Endothelial cell of umbilical vein (primary cell): ENCODE measurements at regions not wholly inside any gene's neighbourhood (a gene's known extent, or its start where the extent isn't known, plus 50 kb on each side); places are given as distances from the start of the nearest gene placed in this dataset.

Experiments used
- BruUV-seq: library from RNA; stranded (reverse); fragments of 400-500 nt; replicated peaks from 2 replicates; lab custom pipeline; 2021; lab: Mats Ljungman, UMichigan
- CTCF ChIA-PET: fragments of 300-600, 350-600 bp; sonication (Branson Sonifier 250); formaldehyde crosslinking; loops from one replicate; lab custom pipeline; 2021; ENCODE audit warnings: antibody characterized with exemption, inconsistent platforms; lab: Charles Lee
- POLR2A ChIA-PET: fragments of 300-600, 350-600 bp; sonication (Branson Sonifier 250); formaldehyde crosslinking; loops from one replicate; lab custom pipeline; 2021; ENCODE audit warnings: antibody characterized with exemption, inconsistent platforms; lab: Charles Lee
- DNase-seq: peaks from one replicate; pipeline ENCODE4 v3.0.0-alpha.2; 2011; ENCODE audit warnings: low read depth, low spot score
- FAIRE-seq: peaks from 2 replicates; lab custom pipeline; 2011; peaks lifted over from hg19 to GRCh38; lab: Jason Lieb, UNC
- H2AFZ ChIP-seq: 2 replicates; pipeline ENCODE4 v1.6.0; 2012; ENCODE audit warnings: low read depth, low read length, control low read depth, inconsistent platforms
- H3K27ac ChIP-seq: 2 replicates; pipeline ENCODE4 v1.5.1; 2011; ENCODE audit warnings: low read depth, mild to moderate bottlenecking, control low read depth, low read length, moderate library complexity; ENCODE audit not compliant: insufficient read depth
- H3K27me3 ChIP-seq, 2 experiments: 2 replicates each; pipeline versions ENCODE4 v1.6.0 to v1.6.1; 2011; ENCODE audit warnings: low read length in 2 of 2, mixed read lengths in 1 of 2; ENCODE audit not compliant: control insufficient read depth in 2 of 2, insufficient read depth in 2 of 2
- H3K36me3 ChIP-seq, 2 experiments: 2 replicates in 1 of 2; 3 replicates in 1 of 2; pipeline ENCODE4 v1.5.1; 2011; ENCODE audit warnings: low read length in 2 of 2, mild to moderate bottlenecking in 1 of 2, moderate library complexity in 1 of 2; ENCODE audit not compliant: control insufficient read depth in 2 of 2, insufficient read depth in 2 of 2; ENCODE audit errors: extremely low read depth in 1 of 2
- H3K4me1 ChIP-seq: 3 replicates; pipeline ENCODE4 v1.5.1; 2011; ENCODE audit warnings: mild to moderate bottlenecking, low read length; ENCODE audit not compliant: control insufficient read depth, insufficient read depth; ENCODE audit errors: extremely low read depth
- H3K4me2 ChIP-seq: 2 replicates; pipeline ENCODE4 v1.6.1; 2011; ENCODE audit warnings: low read length, control low read depth, mixed read lengths; ENCODE audit not compliant: insufficient read depth
- H3K4me3 ChIP-seq, 3 experiments: fragments of 200-600 bp in 1 of 3; sonication (generic), shearing (Covaris generic) in 1 of 3; replicated peaks in 1 of 3; 2 replicates each; pipeline ENCODE4 v1.5.1; 2011 to 2016; ENCODE audit warnings: control low read depth in 3 of 3, low read length in 3 of 3, mild to moderate bottlenecking in 2 of 3, inconsistent platforms in 1 of 3, low read depth in 1 of 3, moderate library complexity in 1 of 3; ENCODE audit not compliant: insufficient read depth in 1 of 3
- H3K79me2 ChIP-seq: 2 replicates; pipeline ENCODE4 v1.6.0; 2012; ENCODE audit warnings: low read length, inconsistent platforms; ENCODE audit not compliant: control insufficient read depth, insufficient read depth
- H3K9ac ChIP-seq: replicated peaks from 2 replicates; pipeline ENCODE3; 2011; ENCODE audit warnings: low read length, control low read depth; ENCODE audit not compliant: insufficient read depth; ENCODE audit errors: extremely low read depth
- H3K9me1 ChIP-seq: replicated peaks from 3 replicates; pipeline ENCODE4 v1.6.0; 2011; ENCODE audit warnings: mild to moderate bottlenecking, low read length; ENCODE audit not compliant: control insufficient read depth, insufficient read depth; ENCODE audit errors: extremely low read depth
- H3K9me3 ChIP-seq: replicated peaks from 2 replicates; pipeline ENCODE4 v1.5.1; 2012; ENCODE audit warnings: low read length, inconsistent platforms; ENCODE audit not compliant: control insufficient read depth, insufficient read depth
- H4K20me1 ChIP-seq: replicated peaks from 2 replicates; pipeline ENCODE3; 2011; ENCODE audit warnings: mild to moderate bottlenecking, low read length; ENCODE audit not compliant: control insufficient read depth, insufficient read depth; ENCODE audit errors: extremely low read depth
- EZH2 ChIP-seq: IDR thresholded peaks from 2 replicates; pipeline ENCODE4 v1.6.1; 2012; ENCODE audit warnings: borderline replicate concordance, low read depth, mild to moderate bottlenecking, moderate library complexity, low read length, inconsistent platforms; ENCODE audit not compliant: severe bottlenecking
- FOS ChIP-seq: IDR thresholded peaks from 2 replicates; pipeline ENCODE4 v1.6.1; 2011; ENCODE audit warnings: mild to moderate bottlenecking, low read length, moderate library complexity, borderline replicate concordance; ENCODE audit not compliant: insufficient read depth
- GATA2 ChIP-seq: IDR thresholded peaks from 2 replicates; pipeline ENCODE4 v1.7.0; 2011; ENCODE audit warnings: low read depth, mild to moderate bottlenecking, moderate library complexity, mixed read lengths, low read length; ENCODE audit not compliant: insufficient read length, insufficient read depth
- JUN ChIP-seq: IDR thresholded peaks from 2 replicates; pipeline ENCODE4 v1.6.1; 2011; ENCODE audit warnings: borderline replicate concordance, low read depth; ENCODE audit not compliant: insufficient read length, insufficient read depth
- MYC ChIP-seq: IDR thresholded peaks from one replicate; pipeline ENCODE4 v1.6.1; 2011; ENCODE audit warnings: mild to moderate bottlenecking, low read depth, low read length
- POLR2A ChIP-seq: IDR thresholded peaks from 2 replicates; pipeline ENCODE4 v1.6.1; 2012; ENCODE audit warnings: low read depth, mild to moderate bottlenecking, control low read depth, low read length
- POLR2AphosphoS5 ChIP-seq: IDR thresholded peaks from 2 replicates; pipeline ENCODE4 v1.6.1; 2012; ENCODE audit warnings: low read depth, mild to moderate bottlenecking, control low read depth, low read length, moderate library complexity; ENCODE audit not compliant: insufficient read depth
- dilution Hi-C: fragments of 300-500 bp; cut with MboI; formaldehyde crosslinking; loops from one replicate; pipeline ENCODE4 v1.15.0; 2019; ENCODE audit warnings: low sequenced_read_pairs; ENCODE audit not compliant: extremely low pct_ligation_motif_present
- intact Hi-C: fragments of 100-400 bp; cut with micrococcal nuclease; formaldehyde crosslinking; loops from one replicate; pipeline ENCODE4 v1.10.0; 2022
- TF ChIP-seq, protein P1 (sequence below): IDR thresholded peaks from 2 replicates; pipeline ENCODE4 v1.6.1; 2011; ENCODE audit not compliant: insufficient read depth, insufficient read length
- TF ChIP-seq, protein P2 (sequence below), 2 donors: IDR thresholded peaks; 1 replicate in 1 of 2; 2 replicates in 1 of 2; pipeline ENCODE4 v1.5.1; 2011; ENCODE audit warnings: low read length in 2 of 2, mild to moderate bottlenecking in 2 of 2, moderate library complexity in 2 of 2, control low read depth in 1 of 2, inconsistent platforms in 1 of 2, low read depth in 1 of 2; ENCODE audit not compliant: insufficient read depth in 1 of 2; ENCODE audit errors: extremely low read depth in 1 of 2

DNA sequence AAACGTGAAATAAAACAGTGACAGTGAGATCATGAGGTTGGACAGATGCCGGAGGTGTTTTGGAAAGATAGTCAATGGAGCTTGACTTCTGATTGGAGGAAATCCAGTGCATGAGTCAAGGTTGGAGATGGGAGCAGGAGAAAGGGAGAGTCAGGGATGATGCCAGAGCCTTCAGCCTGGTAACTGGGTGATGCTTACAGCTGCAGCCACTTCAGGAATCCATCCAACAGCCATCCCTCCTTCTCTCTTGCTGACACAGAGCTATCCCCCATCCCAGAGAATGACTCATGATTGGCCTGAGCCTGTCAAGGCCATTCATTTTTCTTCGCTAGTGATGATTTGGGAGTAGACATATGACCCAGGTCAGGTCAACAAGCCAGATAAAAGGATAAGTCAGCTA is 112.8 kb downstream of the SAMD5 start:
- Histone ChIP-seq H3K4me2 (no peak overlapping the region), H3K4me1 (peaks cover 3% of the 10 kb centered on the region), H4K20me1 (no peaks in the 10 kb centered on the region), H3K27ac (no peak overlapping the region), H3K9ac (no peak overlapping the region), H3K27me3 (no peaks in the 10 kb centered on the region), H3K9me3 (no peaks in the 10 kb centered on the region), H3K9me1 (no peaks in the 10 kb centered on the region), H3K79me2 (no peaks in the 10 kb centered on the region), H3K36me3 (no peaks in the 10 kb centered on the region), H2AFZ (no peak overlapping the region), H3K4me3 (no peak overlapping the region)
- DNase-seq (no peak), FAIRE-seq (no peak)
- ChIA-PET POLR2A (no interaction called here), CTCF (interaction anchor here (0.9 kb wide), 1 partner anchor 17 kb away, joined by 4 read pairs; no protein-coding TSS in a partner anchor)
- no peak for TF ChIP-seq POLR2AphosphoS5
- dilution Hi-C loops (no loop called here), intact Hi-C loops (no loop called here)
- BruUV-seq = no TSS peak

DNA sequence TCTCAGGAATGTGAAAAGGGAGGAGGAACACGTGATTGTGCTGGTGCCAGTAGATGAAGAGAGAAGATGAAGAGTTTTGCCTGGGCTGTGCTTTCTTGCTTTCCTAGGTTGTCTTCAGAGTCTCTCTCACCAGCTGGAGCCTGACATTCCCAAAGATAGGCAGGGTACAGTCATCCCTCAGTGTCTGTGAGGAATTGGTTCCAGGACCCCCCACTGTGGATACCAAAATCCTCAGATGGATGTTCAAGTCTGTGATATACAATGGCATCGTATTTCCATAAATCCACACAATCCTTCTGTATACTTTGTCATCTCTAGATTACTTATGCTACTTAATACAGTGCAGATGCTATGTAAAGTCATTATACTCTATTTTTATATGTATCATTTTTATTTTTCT is 113.5 kb downstream of the SAMD5 start:
- dilution Hi-C loops = no loop called here
- FAIRE-seq = no peak
- BruUV-seq = no TSS peak

More for the DNA sequence above, 113.5 kb downstream of the SAMD5 start:
- no peak for DNase-seq
- ChIA-PET POLR2A (interaction anchor here (0.6 kb wide), 1 partner anchor 115 kb away, joined by 4 read pairs; no protein-coding TSS in a partner anchor), CTCF (no interaction called here)
- H3K4me3 ChIP-seq = no peak overlapping the region
- no peaks in the 10 kb centered on the region for H3K9me3 ChIP-seq
- intact Hi-C loops = no loop called here
- no peak overlapping the region for H2AFZ ChIP-seq
- H3K4me1 ChIP-seq = peaks cover 3% of the 10 kb centered on the region
- no peaks in the 10 kb centered on the region for H3K27me3 ChIP-seq
- no peak overlapping the region for H3K27ac ChIP-seq
- H3K4me2 ChIP-seq = no peak overlapping the region
- H3K36me3 ChIP-seq = no peaks in the 10 kb centered on the region
- no peaks in the 10 kb centered on the region for H4K20me1 ChIP-seq
- no peaks in the 10 kb centered on the region for H3K9me1 ChIP-seq
- no peaks in the 10 kb centered on the region for H3K79me2 ChIP-seq
- H3K9ac ChIP-seq = no peak overlapping the region
- no peak for TF ChIP-seq EZH2
- no peak for TF ChIP-seq POLR2A
- no peak for TF ChIP-seq JUN
- TF ChIP-seq POLR2AphosphoS5 = no peak
- TF ChIP-seq MYC = no peak
- no peak for TF ChIP-seq FOS
- TF ChIP-seq, protein P1, sequence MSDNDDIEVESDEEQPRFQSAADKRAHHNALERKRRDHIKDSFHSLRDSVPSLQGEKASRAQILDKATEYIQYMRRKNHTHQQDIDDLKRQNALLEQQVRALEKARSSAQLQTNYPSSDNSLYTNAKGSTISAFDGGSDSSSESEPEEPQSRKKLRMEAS = no peak
- TF ChIP-seq, protein P2, sequence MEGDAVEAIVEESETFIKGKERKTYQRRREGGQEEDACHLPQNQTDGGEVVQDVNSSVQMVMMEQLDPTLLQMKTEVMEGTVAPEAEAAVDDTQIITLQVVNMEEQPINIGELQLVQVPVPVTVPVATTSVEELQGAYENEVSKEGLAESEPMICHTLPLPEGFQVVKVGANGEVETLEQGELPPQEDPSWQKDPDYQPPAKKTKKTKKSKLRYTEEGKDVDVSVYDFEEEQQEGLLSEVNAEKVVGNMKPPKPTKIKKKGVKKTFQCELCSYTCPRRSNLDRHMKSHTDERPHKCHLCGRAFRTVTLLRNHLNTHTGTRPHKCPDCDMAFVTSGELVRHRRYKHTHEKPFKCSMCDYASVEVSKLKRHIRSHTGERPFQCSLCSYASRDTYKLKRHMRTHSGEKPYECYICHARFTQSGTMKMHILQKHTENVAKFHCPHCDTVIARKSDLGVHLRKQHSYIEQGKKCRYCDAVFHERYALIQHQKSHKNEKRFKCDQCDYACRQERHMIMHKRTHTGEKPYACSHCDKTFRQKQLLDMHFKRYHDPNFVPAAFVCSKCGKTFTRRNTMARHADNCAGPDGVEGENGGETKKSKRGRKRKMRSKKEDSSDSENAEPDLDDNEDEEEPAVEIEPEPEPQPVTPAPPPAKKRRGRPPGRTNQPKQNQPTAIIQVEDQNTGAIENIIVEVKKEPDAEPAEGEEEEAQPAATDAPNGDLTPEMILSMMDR (IDR thresholded peaks at IDR 0.05; ENCODE audit: extremely low read depth in 1 of 2, insufficient read depth in 1 of 2, low read depth in 1 of 2, low read length in 2 of 2) = no peak
- no peak for TF ChIP-seq GATA2
